ENCODE measurements at regions not wholly inside any gene's neighbourhood (a gene's known extent, or its start where the extent isn't known, plus 50 kb on each side); places are given as distances from the start of the nearest gene placed in this dataset.

- Mint-ChIP-seq H3K27me3 (no peaks in the 10 kb centered on the region), H3K27ac (no peak overlapping the region), H3K36me3 (no peaks in the 10 kb centered on the region), H3K4me3 (no peak overlapping the region), H3K4me1 (no peaks in the 10 kb centered on the region), H3K9me3 (peaks cover 11% of the 10 kb centered on the region)
- CTCF ChIA-PET, result no interaction called here
- DNase-seq, result no peak
Observed at GRCh38 chr2:35787302-35788031, 568.1 kb upstream of the CRIM1 start.

DNA sequence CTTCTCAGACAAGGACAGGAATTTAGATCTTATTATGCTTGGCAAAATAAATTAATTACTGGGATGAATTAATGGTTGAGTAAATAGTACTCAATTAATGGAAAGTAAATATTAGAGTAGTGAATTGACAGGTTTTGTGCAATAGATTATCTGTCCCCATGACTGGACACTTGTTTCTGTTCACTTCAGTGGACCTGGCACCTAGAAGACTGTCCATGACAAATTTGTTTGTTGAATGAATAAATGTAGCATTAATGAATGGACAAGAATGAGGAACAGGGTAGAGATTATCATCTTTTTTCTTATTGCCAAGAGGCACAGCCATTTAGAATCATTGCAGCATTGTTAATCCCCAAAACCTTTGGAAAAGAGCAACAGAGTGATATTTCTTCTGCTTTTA, 570.0 kb upstream of the CRIM1 start:
- Mint-ChIP-seq H3K4me3 (no peak overlapping the region), H3K4me1 (no peaks in the 10 kb centered on the region), H3K27me3 (no peaks in the 10 kb centered on the region), H3K9me3 (peaks cover 11% of the 10 kb centered on the region), H3K36me3 (no peaks in the 10 kb centered on the region), H3K27ac (no peak overlapping the region)
- DNase-seq, result no peak
- CTCF ChIA-PET, result interaction anchor here (0.5 kb wide), 1 partner anchor 244 kb away, joined by 3 read pairs; no protein-coding TSS in a partner anchor

GRCh38 chr2:35784777-35785176, 570.8 kb upstream of the CRIM1 start:
- Mint-ChIP-seq H3K27ac (no peak overlapping the region), H3K27me3 (no peaks in the 10 kb centered on the region), H3K4me3 (no peak overlapping the region), H3K36me3 (no peaks in the 10 kb centered on the region), H3K9me3 (peaks cover 7% of the 10 kb centered on the region), H3K4me1 (no peaks in the 10 kb centered on the region)
- CTCF ChIA-PET, result no interaction called here
- no peak for DNase-seq

GRCh38 chr2:35783723-35784122, 571.9 kb upstream of the CRIM1 start:
- Mint-ChIP-seq H3K27ac (no peak overlapping the region), H3K4me1 (no peaks in the 10 kb centered on the region), H3K4me3 (no peak overlapping the region), H3K27me3 (no peaks in the 10 kb centered on the region), H3K36me3 (no peaks in the 10 kb centered on the region), H3K9me3 (peaks cover 7% of the 10 kb centered on the region)
- CTCF ChIA-PET, result no interaction called here
- no peak for DNase-seq

GRCh38 chr2:35741556-35741955, 614.0 kb upstream of the CRIM1 start:
- Mint-ChIP-seq H3K27ac (no peak overlapping the region), H3K9me3 (peaks cover 2% of the 10 kb centered on the region), H3K4me3 (no peak overlapping the region), H3K27me3 (no peaks in the 10 kb centered on the region), H3K4me1 (no peaks in the 10 kb centered on the region), H3K36me3 (no peaks in the 10 kb centered on the region)
- CTCF ChIA-PET, result no interaction called here
- no peak for DNase-seq

DNA sequence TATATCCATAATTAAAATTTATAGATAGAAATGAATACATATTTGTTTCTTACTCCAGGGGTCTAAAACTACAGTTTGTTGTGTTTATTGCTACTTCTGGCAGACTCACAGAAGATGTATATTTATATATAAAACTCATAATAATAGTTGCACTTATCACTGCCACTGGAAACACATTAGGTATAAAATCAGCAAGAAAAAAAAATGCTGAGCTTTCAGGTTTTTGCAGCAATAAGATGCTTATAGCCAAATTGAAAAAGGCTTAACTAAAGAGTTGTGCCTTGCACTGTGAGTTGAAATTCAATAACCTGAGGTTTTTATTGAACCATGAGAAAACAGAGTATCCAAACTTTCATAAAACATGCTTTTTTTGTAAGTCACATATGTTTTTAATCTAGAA, 623.9 kb upstream of the CRIM1 start:
- Mint-ChIP-seq H3K4me3 (no peak overlapping the region), H3K27ac (no peak overlapping the region), H3K9me3 (no peaks in the 10 kb centered on the region), H3K36me3 (no peaks in the 10 kb centered on the region), H3K4me1 (no peaks in the 10 kb centered on the region), H3K27me3 (no peaks in the 10 kb centered on the region)
- CTCF ChIA-PET, result no interaction called here
- no peak for DNase-seq

DNA sequence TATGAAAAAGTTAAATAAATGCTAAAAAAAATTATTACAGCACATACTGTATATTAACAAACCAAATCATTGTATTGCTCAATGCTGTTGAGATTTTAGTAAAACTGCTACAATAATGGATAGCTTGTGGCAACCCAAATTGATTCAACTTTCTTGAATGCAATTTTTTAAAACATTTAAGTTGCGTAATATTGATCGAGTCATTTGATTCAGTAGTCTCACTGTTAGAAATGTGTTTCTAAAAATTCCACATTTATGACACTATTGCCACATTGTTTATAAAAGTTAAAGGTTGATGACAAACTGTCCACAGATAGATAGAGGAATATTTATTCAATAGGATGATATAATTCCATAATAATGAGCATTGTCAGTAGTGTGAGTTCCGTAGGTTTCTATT, 640.7 kb upstream of the CRIM1 start:
- H3K36me3 Mint-ChIP-seq, result no peaks in the 10 kb centered on the region
- no peak for DNase-seq
- H3K27ac Mint-ChIP-seq, result no peak overlapping the region

DNA sequence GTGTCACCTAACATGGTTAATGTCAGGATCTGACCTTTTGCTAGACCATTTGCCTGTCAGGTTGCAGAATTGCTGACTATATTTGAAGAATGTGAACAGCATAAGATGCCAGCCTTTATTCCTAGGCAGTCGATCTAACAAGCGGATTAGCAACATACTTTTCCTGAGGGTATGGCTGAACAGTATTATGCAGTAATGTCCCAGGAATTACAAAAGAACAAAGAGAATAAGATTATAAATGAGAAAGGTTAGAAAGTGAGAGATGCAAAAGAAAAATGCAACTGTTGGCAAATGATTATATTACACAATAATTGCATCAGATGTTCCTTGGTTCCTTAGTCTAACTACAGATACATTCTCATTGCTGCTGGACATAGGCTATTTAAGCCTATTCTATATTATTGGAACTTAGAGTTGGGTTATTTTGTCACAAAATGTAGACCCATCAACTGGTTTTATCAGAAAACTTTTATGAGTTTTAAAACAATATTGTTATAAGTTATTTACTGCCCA, 647.1 kb upstream of the CRIM1 start:
- H3K4me3 Mint-ChIP-seq, result no peak overlapping the region
- CTCF ChIA-PET, result no interaction called here
- DNase-seq, result no peak
- no peaks in the 10 kb centered on the region for H3K9me3 Mint-ChIP-seq
- no peak overlapping the region for H3K27ac Mint-ChIP-seq
- no peaks in the 10 kb centered on the region for H3K4me1 Mint-ChIP-seq
- no peaks in the 10 kb centered on the region for H3K27me3 Mint-ChIP-seq
- no peaks in the 10 kb centered on the region for H3K36me3 Mint-ChIP-seq

More for the DNA sequence above, 640.7 kb upstream of the CRIM1 start:
- Mint-ChIP-seq H3K9me3 (no peaks in the 10 kb centered on the region), H3K4me3 (no peak overlapping the region), H3K4me1 (no peaks in the 10 kb centered on the region), H3K27me3 (no peaks in the 10 kb centered on the region)
- CTCF ChIA-PET, result interaction anchor here (0.6 kb wide), 1 partner anchor 453 kb away, joined by 3 read pairs; no protein-coding TSS in a partner anchor

- DNase-seq, result no peak
- CTCF ChIA-PET, result no interaction called here
- H3K9me3 Mint-ChIP-seq, result no peaks in the 10 kb centered on the region
- H3K36me3 Mint-ChIP-seq, result no peaks in the 10 kb centered on the region
- H3K27me3 Mint-ChIP-seq, result no peaks in the 10 kb centered on the region
- no peak overlapping the region for H3K4me3 Mint-ChIP-seq
- no peaks in the 10 kb centered on the region for H3K4me1 Mint-ChIP-seq
- no peak overlapping the region for H3K27ac Mint-ChIP-seq
Observed at GRCh38 chr2:35688309-35688708, 667.3 kb upstream of the CRIM1 start.

GRCh38 chr2:35651688-35652323, 703.8 kb upstream of the CRIM1 start:
- Mint-ChIP-seq H3K9me3 (no peaks in the 10 kb centered on the region), H3K4me1 (no peaks in the 10 kb centered on the region)
- CTCF ChIA-PET, result no interaction called here

GRCh38 chr2:35614640-35615039, 740.9 kb upstream of the CRIM1 start:
- no peaks in the 10 kb centered on the region for H3K27me3 Mint-ChIP-seq
- H3K4me1 Mint-ChIP-seq, result no peaks in the 10 kb centered on the region

More at GRCh38 chr2:35651688-35652323, 703.8 kb upstream of the CRIM1 start:
- Mint-ChIP-seq H3K36me3 (no peaks in the 10 kb centered on the region), H3K4me3 (no peak overlapping the region), H3K27ac (no peak overlapping the region), H3K27me3 (no peaks in the 10 kb centered on the region)
- DNase-seq, result no peak

GRCh38 chr2:35606394-35606793, 749.2 kb upstream of the CRIM1 start:
- no peak overlapping the region for H3K4me3 Mint-ChIP-seq
- no peaks in the 10 kb centered on the region for H3K27me3 Mint-ChIP-seq
- DNase-seq, result no peak
- no peaks in the 10 kb centered on the region for H3K36me3 Mint-ChIP-seq
- CTCF ChIA-PET, result no interaction called here
- H3K27ac Mint-ChIP-seq, result no peak overlapping the region
- no peaks in the 10 kb centered on the region for H3K4me1 Mint-ChIP-seq
- H3K9me3 Mint-ChIP-seq, result peaks cover 8% of the 10 kb centered on the region

More at GRCh38 chr2:35614640-35615039, 740.9 kb upstream of the CRIM1 start:
- Mint-ChIP-seq H3K36me3 (no peaks in the 10 kb centered on the region), H3K9me3 (no peaks in the 10 kb centered on the region), H3K4me3 (no peak overlapping the region), H3K27ac (no peak overlapping the region)
- CTCF ChIA-PET, result no interaction called here
- no peak for DNase-seq

GRCh38 chr2:35598310-35598709, 757.3 kb upstream of the CRIM1 start:
- no peak for DNase-seq
- Mint-ChIP-seq H3K27ac (no peak overlapping the region), H3K9me3 (peaks cover 17% of the 10 kb centered on the region), H3K27me3 (no peaks in the 10 kb centered on the region), H3K4me1 (no peaks in the 10 kb centered on the region), H3K4me3 (no peak overlapping the region), H3K36me3 (no peaks in the 10 kb centered on the region)
- CTCF ChIA-PET, result no interaction called here

DNA sequence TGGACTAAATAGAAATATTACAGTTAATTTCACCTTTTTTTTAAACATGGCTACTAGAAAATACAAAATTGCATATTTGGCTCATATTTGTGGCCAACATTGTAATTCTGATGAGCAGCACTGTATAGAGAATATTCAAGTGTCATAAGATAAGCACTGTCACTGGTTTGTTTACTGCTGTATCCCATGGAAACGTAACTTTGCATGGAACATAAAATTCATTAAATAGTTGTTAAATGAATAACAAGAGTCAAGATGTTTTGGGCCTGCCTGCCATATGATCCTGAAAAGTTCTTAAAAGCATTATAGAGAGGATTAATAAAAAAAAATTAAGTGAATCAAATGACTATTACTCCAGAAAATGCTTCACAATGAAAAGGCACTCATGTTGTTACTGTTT, 763.7 kb upstream of the CRIM1 start:
- Mint-ChIP-seq H3K4me1 (no peaks in the 10 kb centered on the region), H3K27me3 (no peaks in the 10 kb centered on the region), H3K27ac (no peak overlapping the region), H3K4me3 (no peak overlapping the region), H3K9me3 (peaks cover 8% of the 10 kb centered on the region), H3K36me3 (no peaks in the 10 kb centered on the region)
- DNase-seq, result no peak
- CTCF ChIA-PET, result no interaction called here

DNA sequence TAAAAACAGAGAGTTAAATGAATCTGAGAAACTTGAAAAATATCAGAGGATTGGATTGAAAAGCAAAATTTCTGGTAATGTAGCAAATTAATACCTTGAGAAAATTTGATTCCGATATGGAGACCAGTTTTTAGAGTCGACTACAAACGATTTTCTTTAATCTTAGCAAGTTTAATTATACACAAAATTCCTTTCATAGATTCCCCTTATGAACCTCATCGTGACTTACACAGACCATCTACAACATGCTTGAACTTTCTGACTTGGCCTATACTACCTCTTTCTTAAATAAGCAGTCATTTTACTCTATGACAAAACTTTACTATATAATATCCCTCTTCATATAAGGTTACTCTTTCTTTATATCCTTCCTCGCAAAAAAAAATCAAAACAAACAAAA, 769.6 kb upstream of the CRIM1 start:
- H3K27me3 Mint-ChIP-seq, result no peaks in the 10 kb centered on the region
- CTCF ChIA-PET, result no interaction called here
- no peak overlapping the region for H3K27ac Mint-ChIP-seq
- H3K4me3 Mint-ChIP-seq, result no peak overlapping the region
- no peak for DNase-seq
- H3K9me3 Mint-ChIP-seq, result peaks cover 17% of the 10 kb centered on the region
- H3K4me1 Mint-ChIP-seq, result no peaks in the 10 kb centered on the region
- H3K36me3 Mint-ChIP-seq, result no peaks in the 10 kb centered on the region

Data from activated naive CD4-positive, alpha-beta T cell treated with anti-CD3 and anti-CD28 coated beads, Interleukin-2, amount 10 ng/mL, durations not matched to agents 7 days and 5 days (primary cell).